NCI-H2196 (cell line): ENCODE measurements at regions not wholly inside any gene's neighbourhood (a gene's known extent, or its start where the extent isn't known, plus 50 kb on each side); places are given as distances from the start of the nearest gene placed in this dataset.

ENCODE experiments used
- DNase-seq: peaks from one replicate; lab custom pipeline; 2025; ENCODE audit not compliant: unreplicated experiment; lab: John Stamatoyannopoulos, UW

GRCh38 chr11:103659743-103660142 is 376.7 kb upstream of the DDI1 start:
- no peak for DNase-seq

GRCh38 chr11:103661185-103661584 is 375.3 kb upstream of the DDI1 start:
- DNase-seq = no peak

- DNase-seq = no peak
Measured at GRCh38 chr11:103661991-103662390, 374.4 kb upstream of the DDI1 start.

- DNase-seq = no peak
Measured at GRCh38 chr11:103662880-103663279, 373.6 kb upstream of the DDI1 start.

GRCh38 chr11:103668859-103669258 is 367.6 kb upstream of the DDI1 start:
- no peak for DNase-seq

GRCh38 chr11:103671143-103671651 is 365.2 kb upstream of the DDI1 start:
- DNase-seq = no peak

GRCh38 chr11:103673773-103674172 is 362.7 kb upstream of the DDI1 start:
- no peak for DNase-seq

- no peak for DNase-seq
Measured at GRCh38 chr11:103676413-103676812, 360.0 kb upstream of the DDI1 start.

- no peak for DNase-seq
Measured at GRCh38 chr11:103680826-103681225, 355.6 kb upstream of the DDI1 start.

GRCh38 chr11:103681855-103682254 is 354.6 kb upstream of the DDI1 start:
- no peak for DNase-seq

- peak; percentile 43 for DNase-seq
Measured at GRCh38 chr11:103682318-103683184, 353.9 kb upstream of the DDI1 start.

GRCh38 chr11:103683576-103683975 is 352.9 kb upstream of the DDI1 start:
- no peak for DNase-seq

GRCh38 chr11:103688924-103689323 is 347.5 kb upstream of the DDI1 start:
- no peak for DNase-seq

- DNase-seq = no peak
Measured at GRCh38 chr11:103690356-103690755, 346.1 kb upstream of the DDI1 start.

GRCh38 chr11:103696123-103696522 is 340.3 kb upstream of the DDI1 start:
- DNase-seq = no peak

- DNase-seq = no peak
Measured at GRCh38 chr11:103699216-103699615, 337.2 kb upstream of the DDI1 start.

- no peak for DNase-seq
Measured at GRCh38 chr11:103699656-103700055, 336.8 kb upstream of the DDI1 start.

GRCh38 chr11:103700622-103701021 is 335.8 kb upstream of the DDI1 start:
- no peak for DNase-seq

- no peak for DNase-seq
Measured at GRCh38 chr11:103703437-103703836, 333.0 kb upstream of the DDI1 start.

- no peak for DNase-seq
Measured at GRCh38 chr11:103703954-103704353, 332.5 kb upstream of the DDI1 start.

- DNase-seq = no peak
Measured at GRCh38 chr11:103705642-103706041, 330.8 kb upstream of the DDI1 start.

- no peak for DNase-seq
Measured at GRCh38 chr11:103709371-103709770, 327.1 kb upstream of the DDI1 start.

- DNase-seq = no peak
Measured at GRCh38 chr11:103714246-103714645, 322.2 kb upstream of the DDI1 start.
